IMR-90 (cell line): ENCODE measurements at regions not wholly inside any gene's neighbourhood (a gene's known extent, or its start where the extent isn't known, plus 50 kb on each side); places are given as distances from the start of the nearest gene placed in this dataset.

Experiments used
- CEBPB ChIP-seq: IDR thresholded peaks from 2 replicates; pipeline ENCODE4 v1.6.1; 2012; ENCODE audit warnings: low read depth, low read length, improper control_type of control experiment
- MAFK ChIP-seq: IDR thresholded peaks from 2 replicates; pipeline ENCODE4 v1.6.1; 2012; ENCODE audit warnings: low read depth, low read length, improper control_type of control experiment
- POLR2A ChIP-seq: IDR thresholded peaks from 2 replicates; pipeline ENCODE4 v1.6.1; 2012; ENCODE audit warnings: mild to moderate bottlenecking, low read depth, low read length
- SMC3 ChIP-seq: fragments of 150-350 bp; IDR thresholded peaks from 2 replicates; pipeline ENCODE4 v1.6.1; 2016; ENCODE audit warnings: low read depth, mild to moderate bottlenecking, antibody characterized with exemption, low read length, moderate library complexity
- TF ChIP-seq, protein P1 (sequence below): conservative IDR thresholded peaks from 2 replicates; pipeline ENCODE4 v1.5.1; 2012; ENCODE audit warnings: mild to moderate bottlenecking, low read depth, low read length, improper control_type of control experiment
- TF ChIP-seq, protein P2 (sequence below): fragments of 150-350 bp; IDR thresholded peaks from 2 replicates; pipeline ENCODE4 v1.6.1; 2016; ENCODE audit warnings: low read depth, mild to moderate bottlenecking, low read length, moderate library complexity, borderline replicate concordance

DNA sequence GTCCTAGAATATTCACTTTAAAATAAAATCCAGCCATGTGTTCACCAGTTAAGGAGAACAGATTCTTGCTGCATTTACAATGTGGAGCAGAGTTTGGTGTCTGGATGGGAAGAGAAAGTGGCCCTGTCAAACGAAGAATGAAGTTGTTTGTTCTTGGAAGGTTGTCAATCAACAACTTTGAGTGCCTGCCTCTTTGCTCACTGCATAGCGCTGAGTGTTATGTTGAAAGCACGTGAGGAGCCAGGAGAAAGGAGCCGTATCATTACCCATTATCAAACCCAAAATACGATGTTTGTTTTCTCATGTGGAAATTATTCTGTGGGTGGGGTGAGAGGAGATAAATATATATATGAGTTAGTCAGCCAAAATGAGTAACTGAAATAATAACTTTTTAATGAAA is 492.5 kb upstream of the POU3F3 start:
- TF ChIP-seq, protein P1, sequence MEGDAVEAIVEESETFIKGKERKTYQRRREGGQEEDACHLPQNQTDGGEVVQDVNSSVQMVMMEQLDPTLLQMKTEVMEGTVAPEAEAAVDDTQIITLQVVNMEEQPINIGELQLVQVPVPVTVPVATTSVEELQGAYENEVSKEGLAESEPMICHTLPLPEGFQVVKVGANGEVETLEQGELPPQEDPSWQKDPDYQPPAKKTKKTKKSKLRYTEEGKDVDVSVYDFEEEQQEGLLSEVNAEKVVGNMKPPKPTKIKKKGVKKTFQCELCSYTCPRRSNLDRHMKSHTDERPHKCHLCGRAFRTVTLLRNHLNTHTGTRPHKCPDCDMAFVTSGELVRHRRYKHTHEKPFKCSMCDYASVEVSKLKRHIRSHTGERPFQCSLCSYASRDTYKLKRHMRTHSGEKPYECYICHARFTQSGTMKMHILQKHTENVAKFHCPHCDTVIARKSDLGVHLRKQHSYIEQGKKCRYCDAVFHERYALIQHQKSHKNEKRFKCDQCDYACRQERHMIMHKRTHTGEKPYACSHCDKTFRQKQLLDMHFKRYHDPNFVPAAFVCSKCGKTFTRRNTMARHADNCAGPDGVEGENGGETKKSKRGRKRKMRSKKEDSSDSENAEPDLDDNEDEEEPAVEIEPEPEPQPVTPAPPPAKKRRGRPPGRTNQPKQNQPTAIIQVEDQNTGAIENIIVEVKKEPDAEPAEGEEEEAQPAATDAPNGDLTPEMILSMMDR, result no peak
- TF ChIP-seq CEBPB (no peak), MAFK (no peak), SMC3 (no peak), POLR2A (no peak)
- TF ChIP-seq, protein P2, sequence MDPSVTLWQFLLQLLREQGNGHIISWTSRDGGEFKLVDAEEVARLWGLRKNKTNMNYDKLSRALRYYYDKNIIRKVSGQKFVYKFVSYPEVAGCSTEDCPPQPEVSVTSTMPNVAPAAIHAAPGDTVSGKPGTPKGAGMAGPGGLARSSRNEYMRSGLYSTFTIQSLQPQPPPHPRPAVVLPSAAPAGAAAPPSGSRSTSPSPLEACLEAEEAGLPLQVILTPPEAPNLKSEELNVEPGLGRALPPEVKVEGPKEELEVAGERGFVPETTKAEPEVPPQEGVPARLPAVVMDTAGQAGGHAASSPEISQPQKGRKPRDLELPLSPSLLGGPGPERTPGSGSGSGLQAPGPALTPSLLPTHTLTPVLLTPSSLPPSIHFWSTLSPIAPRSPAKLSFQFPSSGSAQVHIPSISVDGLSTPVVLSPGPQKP, result no peak
